Peyer's patch (tissue), 4 donors: ENCODE measurements at regions not wholly inside any gene's neighbourhood (a gene's known extent, or its start where the extent isn't known, plus 50 kb on each side); places are given as distances from the start of the nearest gene placed in this dataset.

ENCODE experiments used
- DNase-seq, 3 donors: peaks; one replicate each; pipeline ENCODE4 v3.0.0-alpha.2; 2017 to 2019
- H3K27ac ChIP-seq, 4 donors: fragments of 200-600 bp; sonication (generic); one replicate each; pipeline ENCODE4 v1.5.1; 2016 to 2019
- H3K27me3 ChIP-seq, 2 donors: fragments of 200-600 bp; sonication (generic); one replicate each; pipeline ENCODE4 v1.5.1; 2019
- H3K36me3 ChIP-seq, 3 donors: fragments of 200-600 bp; sonication (generic); one replicate each; pipeline ENCODE4 v1.5.1; 2016 to 2019
- H3K4me1 ChIP-seq, 4 donors: fragments of 200-600 bp; sonication (generic); one replicate each; pipeline ENCODE4 v1.5.1; 2016 to 2019
- H3K4me3 ChIP-seq, 4 donors: fragments of 200-600 bp; sonication (generic); 1 replicate in 3 of 4; 2 replicates in 1 of 4; pipeline ENCODE4 v1.5.1; 2016 to 2019; ENCODE audit warnings: mild to moderate bottlenecking in 1 of 4
- H3K9me3 ChIP-seq, 4 donors: fragments of 200-600 bp; sonication (generic); one replicate each; pipeline ENCODE4 v1.5.1; 2016 to 2019; ENCODE audit warnings: mild to moderate bottlenecking in 1 of 4
- POLR2A ChIP-seq, 2 donors: fragments of 450-650 bp; IDR thresholded peaks; one replicate each; pipeline ENCODE4 v1.5.1; 2017; ENCODE audit warnings: antibody characterized with exemption in 2 of 2, mild to moderate bottlenecking in 2 of 2, moderate library complexity in 2 of 2
- TF ChIP-seq, protein P1 (sequence below), 6 experiments: fragments of 450-650 bp in 4 of 6; fragments of 200-600 bp in 2 of 6; sonication (generic) in 1 of 6; IDR thresholded peaks; one replicate each; pipeline ENCODE4 v1.5.1; 2017 to 2019; ENCODE audit warnings: antibody characterized with exemption in 6 of 6, mild to moderate bottlenecking in 3 of 6, moderate library complexity in 1 of 6

DNA sequence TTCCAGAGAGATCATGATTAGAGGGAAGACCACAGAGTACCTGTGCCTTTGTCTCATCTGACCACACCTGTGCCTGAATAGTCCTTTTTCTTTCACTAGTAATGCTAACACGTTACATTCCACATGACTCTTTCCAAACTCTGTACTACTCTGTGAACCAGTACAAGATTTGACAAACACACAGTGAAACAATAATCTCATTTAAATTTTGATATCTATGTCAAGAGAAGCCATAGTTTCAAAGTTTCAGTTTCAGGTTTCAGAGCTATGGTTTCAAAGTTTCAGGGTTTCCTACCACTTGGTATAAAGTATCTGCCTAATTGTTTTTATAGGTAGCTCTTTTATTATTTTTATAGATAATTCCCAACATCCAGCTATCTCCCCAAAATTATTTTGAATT lies 62.0 kb upstream of the PHACTR2 start:
- no peaks in the 10 kb centered on the region for H3K36me3 ChIP-seq
- no peak for TF ChIP-seq POLR2A (IDR thresholded peaks at IDR 0.05)
- TF ChIP-seq, protein P1, sequence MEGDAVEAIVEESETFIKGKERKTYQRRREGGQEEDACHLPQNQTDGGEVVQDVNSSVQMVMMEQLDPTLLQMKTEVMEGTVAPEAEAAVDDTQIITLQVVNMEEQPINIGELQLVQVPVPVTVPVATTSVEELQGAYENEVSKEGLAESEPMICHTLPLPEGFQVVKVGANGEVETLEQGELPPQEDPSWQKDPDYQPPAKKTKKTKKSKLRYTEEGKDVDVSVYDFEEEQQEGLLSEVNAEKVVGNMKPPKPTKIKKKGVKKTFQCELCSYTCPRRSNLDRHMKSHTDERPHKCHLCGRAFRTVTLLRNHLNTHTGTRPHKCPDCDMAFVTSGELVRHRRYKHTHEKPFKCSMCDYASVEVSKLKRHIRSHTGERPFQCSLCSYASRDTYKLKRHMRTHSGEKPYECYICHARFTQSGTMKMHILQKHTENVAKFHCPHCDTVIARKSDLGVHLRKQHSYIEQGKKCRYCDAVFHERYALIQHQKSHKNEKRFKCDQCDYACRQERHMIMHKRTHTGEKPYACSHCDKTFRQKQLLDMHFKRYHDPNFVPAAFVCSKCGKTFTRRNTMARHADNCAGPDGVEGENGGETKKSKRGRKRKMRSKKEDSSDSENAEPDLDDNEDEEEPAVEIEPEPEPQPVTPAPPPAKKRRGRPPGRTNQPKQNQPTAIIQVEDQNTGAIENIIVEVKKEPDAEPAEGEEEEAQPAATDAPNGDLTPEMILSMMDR (IDR thresholded peaks at IDR 0.05) = no peak
- no peak overlapping the region for H3K27ac ChIP-seq
- DNase-seq = no peak
- no peak overlapping the region for H3K4me3 ChIP-seq
- no peaks in the 10 kb centered on the region for H3K9me3 ChIP-seq
- no peaks in the 10 kb centered on the region for H3K4me1 ChIP-seq
- H3K27me3 ChIP-seq = no peaks in the 10 kb centered on the region

DNA sequence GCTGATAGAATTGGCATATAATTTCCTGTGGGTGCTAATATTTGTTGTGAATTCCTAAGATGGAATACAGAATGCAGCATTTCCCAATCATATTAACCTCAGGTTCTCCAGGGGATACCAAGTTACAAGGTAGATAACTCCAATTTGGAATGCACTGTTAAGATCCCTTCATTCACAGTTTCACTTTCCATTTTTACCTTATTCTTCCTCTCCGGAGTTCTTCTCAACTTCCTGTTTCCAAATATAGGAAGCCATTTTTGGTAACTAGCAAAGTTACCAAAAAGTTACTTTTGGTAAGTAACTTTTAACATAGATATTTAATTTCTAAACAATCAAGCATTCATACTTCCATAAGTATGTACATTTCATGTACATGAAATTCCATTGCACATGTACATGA lies 63.5 kb upstream of the PHACTR2 start:
- TF ChIP-seq, protein P1 (IDR thresholded peaks at IDR 0.05) = no peak
- TF ChIP-seq POLR2A (IDR thresholded peaks at IDR 0.05) = no peak
- no peaks in the 10 kb centered on the region for H3K9me3 ChIP-seq
- no peaks in the 10 kb centered on the region for H3K36me3 ChIP-seq
- DNase-seq = no peak
- H3K27ac ChIP-seq = no peak overlapping the region
- H3K27me3 ChIP-seq = no peaks in the 10 kb centered on the region
- H3K4me1 ChIP-seq = no peaks in the 10 kb centered on the region
- no peak overlapping the region for H3K4me3 ChIP-seq

DNA sequence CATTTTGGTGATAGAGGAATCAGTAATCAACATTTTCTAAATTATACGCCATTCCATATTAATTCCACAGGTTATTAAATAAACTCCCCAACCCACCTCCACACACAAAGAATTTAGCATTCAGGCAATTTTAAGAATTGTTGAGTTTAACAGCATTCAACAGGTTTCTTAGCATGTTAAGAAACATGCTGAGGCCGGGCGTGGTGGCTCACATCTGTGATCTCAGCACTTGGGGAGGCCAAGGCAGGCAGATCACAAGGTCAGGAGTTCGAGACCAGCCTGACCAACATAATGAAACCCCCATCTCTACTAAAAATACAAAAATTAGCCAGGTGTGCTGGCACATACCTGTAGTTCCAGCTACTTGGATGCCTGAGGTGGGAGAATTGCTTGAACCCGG lies 64.0 kb upstream of the PHACTR2 start:
- Histone ChIP-seq H3K4me1 (no peaks in the 10 kb centered on the region), H3K9me3 (no peaks in the 10 kb centered on the region), H3K4me3 (no peak overlapping the region), H3K27ac (no peak overlapping the region), H3K36me3 (no peaks in the 10 kb centered on the region), H3K27me3 (no peaks in the 10 kb centered on the region)
- TF ChIP-seq POLR2A (IDR thresholded peaks at IDR 0.05) = no peak
- TF ChIP-seq, protein P1 (IDR thresholded peaks at IDR 0.05) = no peak
- DNase-seq = no peak

DNA sequence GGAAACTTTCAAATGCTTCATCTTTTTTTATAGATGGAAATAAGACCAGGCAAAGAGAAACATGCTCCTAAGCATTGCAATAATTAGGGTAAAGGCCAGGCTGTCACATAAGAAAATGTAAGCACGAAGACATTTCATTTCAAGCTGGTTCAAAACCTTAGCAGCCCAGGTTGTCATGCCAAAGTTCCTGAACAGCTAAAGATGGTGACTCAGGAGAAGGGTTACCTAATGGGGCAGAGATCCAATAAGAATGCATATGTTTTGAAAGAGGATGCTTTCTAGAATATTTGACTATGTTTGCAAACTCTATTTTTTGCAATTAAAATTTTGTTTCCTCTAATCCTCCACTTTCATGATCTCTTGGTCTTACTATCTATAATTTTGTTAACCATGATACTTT lies 65.6 kb upstream of the PHACTR2 start:
- Histone ChIP-seq H3K9me3 (no peaks in the 10 kb centered on the region), H3K4me3 (no peak overlapping the region), H3K27ac (no peak overlapping the region), H3K27me3 (no peaks in the 10 kb centered on the region), H3K36me3 (no peaks in the 10 kb centered on the region), H3K4me1 (no peaks in the 10 kb centered on the region)
- no peak for TF ChIP-seq POLR2A (IDR thresholded peaks at IDR 0.05)
- TF ChIP-seq, protein P1 (IDR thresholded peaks at IDR 0.05) = no peak
- DNase-seq = no peak

DNA sequence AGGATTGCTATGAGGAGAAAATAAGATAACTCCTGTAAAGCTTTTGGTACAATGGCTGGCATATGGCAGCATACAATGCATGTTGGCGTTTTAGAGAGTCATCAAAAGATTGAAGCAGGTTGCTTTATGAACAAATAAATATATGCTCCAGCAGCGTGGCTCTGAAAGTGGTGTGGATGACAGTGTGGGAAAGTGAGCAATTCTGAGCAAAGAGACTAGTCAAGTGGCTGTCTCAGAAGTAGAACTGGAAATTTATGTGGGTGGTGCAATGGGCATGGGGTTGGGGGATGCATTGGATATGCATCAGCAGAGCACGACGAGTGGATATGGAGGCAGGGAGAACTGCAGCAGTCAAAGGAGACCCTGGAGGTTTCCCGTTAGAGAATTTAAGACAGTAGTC lies 66.2 kb upstream of the PHACTR2 start:
- DNase-seq = no peak
- H3K36me3 ChIP-seq = no peaks in the 10 kb centered on the region
- TF ChIP-seq, protein P1 (IDR thresholded peaks at IDR 0.05) = no peak
- TF ChIP-seq POLR2A (IDR thresholded peaks at IDR 0.05) = no peak

DNA sequence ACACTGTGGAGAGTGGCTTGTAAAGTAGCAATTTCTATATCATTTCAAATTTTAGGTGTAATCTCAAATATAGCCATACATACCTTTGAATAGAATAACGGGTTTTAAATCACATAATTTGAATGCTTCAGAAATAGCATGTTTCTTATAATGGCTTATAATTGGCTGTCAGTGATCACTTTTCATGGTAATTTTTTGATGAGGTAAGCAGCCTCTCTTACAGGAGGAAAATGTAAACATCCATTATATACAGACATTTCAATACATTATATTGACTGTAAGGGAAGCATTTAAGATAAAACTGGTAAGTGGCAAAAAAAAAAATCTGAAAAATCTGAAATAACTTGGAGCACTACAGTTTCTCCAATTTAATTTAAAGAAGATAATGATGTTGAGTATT lies 67.8 kb upstream of the PHACTR2 start:
- no peaks in the 10 kb centered on the region for H3K9me3 ChIP-seq
- no peaks in the 10 kb centered on the region for H3K27me3 ChIP-seq
- TF ChIP-seq, protein P1 (IDR thresholded peaks at IDR 0.05) = no peak
- no peak for TF ChIP-seq POLR2A (IDR thresholded peaks at IDR 0.05)
- H3K36me3 ChIP-seq = no peaks in the 10 kb centered on the region
- H3K4me1 ChIP-seq = no peaks in the 10 kb centered on the region
- no peak for DNase-seq
- H3K4me3 ChIP-seq = no peak overlapping the region
- H3K27ac ChIP-seq = no peak overlapping the region

More for the DNA sequence above, 66.2 kb upstream of the PHACTR2 start:
- Histone ChIP-seq H3K4me3 (no peak overlapping the region), H3K27ac (no peak overlapping the region), H3K9me3 (no peaks in the 10 kb centered on the region), H3K27me3 (no peaks in the 10 kb centered on the region), H3K4me1 (no peaks in the 10 kb centered on the region)
